Right lobe of liver (tissue), 4 donors: ENCODE measurements at regions not wholly inside any gene's neighbourhood (a gene's known extent, or its start where the extent isn't known, plus 50 kb on each side); places are given as distances from the start of the nearest gene placed in this dataset.

Experiments used
- POLR2A ChIP-seq: fragments of 450-650 bp; IDR thresholded peaks from one replicate; pipeline ENCODE4 v1.6.1; 2017; ENCODE audit warnings: antibody characterized with exemption, mild to moderate bottlenecking
- TF ChIP-seq, protein P1 (sequence below), 4 donors: fragments of 200-600 bp in 3 of 4; fragments of 450-650 bp in 1 of 4; IDR thresholded peaks; one replicate each; pipeline versions ENCODE4 v1.5.1 to v1.8.0; 2016 to 2022; ENCODE audit warnings: antibody characterized with exemption in 4 of 4, mild to moderate bottlenecking in 2 of 4
- donor health status: DM: no; HTN: no; CAD: no.
- donor health status: DM: no; HTN: no; CAD: no.
- donor health status: DM: no; HTN: yes; CAD: no.

DNA sequence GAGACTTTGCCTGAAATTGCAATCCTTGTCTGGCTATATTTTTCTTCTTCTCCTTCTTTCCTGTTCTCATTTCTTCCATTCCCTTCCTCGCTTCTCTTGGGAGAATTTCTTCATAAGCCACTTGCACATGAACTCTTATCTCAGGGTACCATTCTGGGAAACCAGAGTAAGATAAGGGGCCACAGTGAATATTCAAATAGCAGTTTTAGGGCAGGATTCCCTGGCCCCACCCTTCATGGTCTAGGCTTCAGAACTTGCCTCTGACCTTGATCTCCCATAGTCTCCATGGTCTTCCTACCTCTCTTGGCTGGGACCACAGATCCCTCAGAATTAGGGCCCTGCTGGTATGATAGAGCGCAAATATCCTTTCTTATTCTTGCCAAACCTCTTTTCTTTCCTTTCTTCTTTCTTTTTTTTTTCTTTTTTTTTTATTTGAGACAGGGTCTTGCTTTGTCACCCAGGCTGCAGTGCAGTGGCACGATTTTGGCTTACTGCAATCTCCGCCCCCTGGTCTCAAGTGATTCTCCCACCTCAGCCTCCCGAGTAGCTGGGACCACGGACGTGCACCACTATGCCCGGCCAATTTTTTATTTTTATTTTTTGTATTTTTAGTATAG, 123.0 kb upstream of the CITED2 start:
- TF ChIP-seq, protein P1, sequence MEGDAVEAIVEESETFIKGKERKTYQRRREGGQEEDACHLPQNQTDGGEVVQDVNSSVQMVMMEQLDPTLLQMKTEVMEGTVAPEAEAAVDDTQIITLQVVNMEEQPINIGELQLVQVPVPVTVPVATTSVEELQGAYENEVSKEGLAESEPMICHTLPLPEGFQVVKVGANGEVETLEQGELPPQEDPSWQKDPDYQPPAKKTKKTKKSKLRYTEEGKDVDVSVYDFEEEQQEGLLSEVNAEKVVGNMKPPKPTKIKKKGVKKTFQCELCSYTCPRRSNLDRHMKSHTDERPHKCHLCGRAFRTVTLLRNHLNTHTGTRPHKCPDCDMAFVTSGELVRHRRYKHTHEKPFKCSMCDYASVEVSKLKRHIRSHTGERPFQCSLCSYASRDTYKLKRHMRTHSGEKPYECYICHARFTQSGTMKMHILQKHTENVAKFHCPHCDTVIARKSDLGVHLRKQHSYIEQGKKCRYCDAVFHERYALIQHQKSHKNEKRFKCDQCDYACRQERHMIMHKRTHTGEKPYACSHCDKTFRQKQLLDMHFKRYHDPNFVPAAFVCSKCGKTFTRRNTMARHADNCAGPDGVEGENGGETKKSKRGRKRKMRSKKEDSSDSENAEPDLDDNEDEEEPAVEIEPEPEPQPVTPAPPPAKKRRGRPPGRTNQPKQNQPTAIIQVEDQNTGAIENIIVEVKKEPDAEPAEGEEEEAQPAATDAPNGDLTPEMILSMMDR (IDR thresholded peaks at IDR 0.05): no peak
- no peak for TF ChIP-seq POLR2A
